HL-60 (cell line): ENCODE measurements at regions not wholly inside any gene's neighbourhood (a gene's known extent, or its start where the extent isn't known, plus 50 kb on each side); places are given as distances from the start of the nearest gene placed in this dataset.
A peak's percentile ranks its signal among the peaks of the same experiment; 100 is the strongest.

Experiments used
- DNase-seq, 2 experiments: peaks; one replicate each; pipeline ENCODE4 v3.0.0-alpha.2; 2010 to 2020; ENCODE audit warnings: low read depth in 1 of 2, low spot score in 1 of 2
- H3K27ac ChIP-seq: fragments of 250-450 bp; sonication (Bioruptor Pico); replicated peaks from 2 replicates; pipeline ENCODE4 v1.5.1; 2020; ENCODE audit warnings: mild to moderate bottlenecking, moderate library complexity
- H3K27me3 ChIP-seq: fragments of 250-450 bp; sonication (Bioruptor Pico); 2 replicates; pipeline ENCODE4 v1.5.1; 2021; ENCODE audit warnings: mild to moderate bottlenecking, moderate library complexity; ENCODE audit not compliant: insufficient read depth, poor library complexity, severe bottlenecking
- H3K4me3 ChIP-seq: replicated peaks from 2 replicates; pipeline ENCODE4 v1.5.1; 2011; ENCODE audit warnings: mild to moderate bottlenecking, control low read depth, low read length; ENCODE audit not compliant: insufficient read depth
- GABPA ChIP-seq: IDR thresholded peaks from 2 replicates; pipeline ENCODE4 v1.6.1; 2012; ENCODE audit warnings: low read depth
- POLR2AphosphoS5 ChIP-seq: IDR thresholded peaks from 2 replicates; pipeline ENCODE4 v1.6.1; 2012; ENCODE audit warnings: low read depth
- SPI1 ChIP-seq: IDR thresholded peaks from 2 replicates; pipeline ENCODE4 v1.6.1; 2012; ENCODE audit warnings: low read depth, mild to moderate bottlenecking, borderline replicate concordance
- TF ChIP-seq, protein P1 (sequence below): IDR thresholded peaks from one replicate; pipeline ENCODE4 v1.5.1; 2011; ENCODE audit warnings: low read length, control low read depth, inconsistent platforms; ENCODE audit not compliant: insufficient read depth
- TF ChIP-seq, protein P2 (sequence below): IDR thresholded peaks from 2 replicates; pipeline ENCODE4 v1.6.1; 2012; ENCODE audit warnings: low read depth; ENCODE audit not compliant: insufficient replicate concordance

DNA sequence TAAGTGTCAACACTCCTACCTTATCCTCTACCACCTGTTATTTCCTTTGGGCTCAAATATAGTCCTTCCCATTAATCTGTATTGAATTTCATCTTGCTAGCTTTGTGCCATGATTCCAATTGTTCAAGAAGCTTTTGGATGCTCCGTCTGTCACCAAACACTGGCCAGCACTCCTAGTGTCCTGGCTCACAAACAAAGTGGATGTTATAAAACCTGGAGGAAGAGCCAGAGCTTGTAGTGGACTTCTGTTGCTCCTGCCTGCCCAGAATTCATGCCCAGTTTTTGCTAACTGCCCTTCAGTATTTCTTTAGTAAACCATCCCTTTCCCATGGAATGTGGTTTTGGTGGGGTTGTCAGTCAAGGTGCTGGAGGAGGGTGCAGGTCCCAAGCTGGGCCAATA lies 77.2 kb upstream of the HS3ST2 start:
- Histone ChIP-seq H3K27ac (no peak overlapping the region), H3K4me3 (no peak overlapping the region), H3K27me3 (no peaks in the 10 kb centered on the region)
- TF ChIP-seq SPI1 (no peak), POLR2AphosphoS5 (no peak), GABPA (no peak)
- TF ChIP-seq, protein P1, sequence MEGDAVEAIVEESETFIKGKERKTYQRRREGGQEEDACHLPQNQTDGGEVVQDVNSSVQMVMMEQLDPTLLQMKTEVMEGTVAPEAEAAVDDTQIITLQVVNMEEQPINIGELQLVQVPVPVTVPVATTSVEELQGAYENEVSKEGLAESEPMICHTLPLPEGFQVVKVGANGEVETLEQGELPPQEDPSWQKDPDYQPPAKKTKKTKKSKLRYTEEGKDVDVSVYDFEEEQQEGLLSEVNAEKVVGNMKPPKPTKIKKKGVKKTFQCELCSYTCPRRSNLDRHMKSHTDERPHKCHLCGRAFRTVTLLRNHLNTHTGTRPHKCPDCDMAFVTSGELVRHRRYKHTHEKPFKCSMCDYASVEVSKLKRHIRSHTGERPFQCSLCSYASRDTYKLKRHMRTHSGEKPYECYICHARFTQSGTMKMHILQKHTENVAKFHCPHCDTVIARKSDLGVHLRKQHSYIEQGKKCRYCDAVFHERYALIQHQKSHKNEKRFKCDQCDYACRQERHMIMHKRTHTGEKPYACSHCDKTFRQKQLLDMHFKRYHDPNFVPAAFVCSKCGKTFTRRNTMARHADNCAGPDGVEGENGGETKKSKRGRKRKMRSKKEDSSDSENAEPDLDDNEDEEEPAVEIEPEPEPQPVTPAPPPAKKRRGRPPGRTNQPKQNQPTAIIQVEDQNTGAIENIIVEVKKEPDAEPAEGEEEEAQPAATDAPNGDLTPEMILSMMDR, result no peak
- TF ChIP-seq, protein P2, sequence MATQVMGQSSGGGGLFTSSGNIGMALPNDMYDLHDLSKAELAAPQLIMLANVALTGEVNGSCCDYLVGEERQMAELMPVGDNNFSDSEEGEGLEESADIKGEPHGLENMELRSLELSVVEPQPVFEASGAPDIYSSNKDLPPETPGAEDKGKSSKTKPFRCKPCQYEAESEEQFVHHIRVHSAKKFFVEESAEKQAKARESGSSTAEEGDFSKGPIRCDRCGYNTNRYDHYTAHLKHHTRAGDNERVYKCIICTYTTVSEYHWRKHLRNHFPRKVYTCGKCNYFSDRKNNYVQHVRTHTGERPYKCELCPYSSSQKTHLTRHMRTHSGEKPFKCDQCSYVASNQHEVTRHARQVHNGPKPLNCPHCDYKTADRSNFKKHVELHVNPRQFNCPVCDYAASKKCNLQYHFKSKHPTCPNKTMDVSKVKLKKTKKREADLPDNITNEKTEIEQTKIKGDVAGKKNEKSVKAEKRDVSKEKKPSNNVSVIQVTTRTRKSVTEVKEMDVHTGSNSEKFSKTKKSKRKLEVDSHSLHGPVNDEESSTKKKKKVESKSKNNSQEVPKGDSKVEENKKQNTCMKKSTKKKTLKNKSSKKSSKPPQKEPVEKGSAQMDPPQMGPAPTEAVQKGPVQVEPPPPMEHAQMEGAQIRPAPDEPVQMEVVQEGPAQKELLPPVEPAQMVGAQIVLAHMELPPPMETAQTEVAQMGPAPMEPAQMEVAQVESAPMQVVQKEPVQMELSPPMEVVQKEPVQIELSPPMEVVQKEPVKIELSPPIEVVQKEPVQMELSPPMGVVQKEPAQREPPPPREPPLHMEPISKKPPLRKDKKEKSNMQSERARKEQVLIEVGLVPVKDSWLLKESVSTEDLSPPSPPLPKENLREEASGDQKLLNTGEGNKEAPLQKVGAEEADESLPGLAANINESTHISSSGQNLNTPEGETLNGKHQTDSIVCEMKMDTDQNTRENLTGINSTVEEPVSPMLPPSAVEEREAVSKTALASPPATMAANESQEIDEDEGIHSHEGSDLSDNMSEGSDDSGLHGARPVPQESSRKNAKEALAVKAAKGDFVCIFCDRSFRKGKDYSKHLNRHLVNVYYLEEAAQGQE, result no peak
- DNase-seq, result no peak

DNA sequence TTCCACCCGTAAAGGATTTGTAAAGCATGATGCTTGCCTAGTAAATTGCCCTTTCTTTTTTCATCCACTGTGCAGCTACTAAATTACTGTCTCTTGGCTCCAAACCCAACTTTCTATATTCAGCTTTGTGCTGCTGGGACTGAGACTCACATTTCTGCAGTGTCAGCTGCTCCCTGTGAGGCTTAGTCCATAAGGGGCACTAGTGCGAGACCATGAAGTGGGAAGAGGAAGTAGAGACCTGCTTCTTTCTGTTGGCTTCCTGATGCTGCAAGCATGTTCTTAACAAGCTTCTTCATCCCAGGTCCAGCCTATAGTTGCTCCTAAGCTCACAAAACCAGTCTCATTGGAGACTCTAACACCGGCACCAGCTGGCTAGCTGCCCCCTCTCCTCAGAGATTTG lies 74.9 kb upstream of the HS3ST2 start:
- no peak overlapping the region for H3K27ac ChIP-seq
- no peaks in the 10 kb centered on the region for H3K27me3 ChIP-seq
- H3K4me3 ChIP-seq, result no peak overlapping the region
- TF ChIP-seq POLR2AphosphoS5, result no peak
- TF ChIP-seq, protein P2, result peak; percentile 32
- peak; percentile 28; the same call in 1 of the 2 replicates for TF ChIP-seq SPI1
- peak; percentile 16 to 59 for DNase-seq

- Histone ChIP-seq H3K27ac (no peak overlapping the region), H3K4me3 (no peak overlapping the region)
- TF ChIP-seq, protein P1, result no peak
- TF ChIP-seq POLR2AphosphoS5 (no peak), GABPA (no peak), SPI1 (peak; percentile 27; the same call in 1 of the 2 replicates)
- TF ChIP-seq, protein P2, result no peak
These were observed 70.6 kb upstream of the HS3ST2 start for GRCh38 chr16:22743401-22743800.

More at GRCh38 chr16:22743401-22743800, 70.6 kb upstream of the HS3ST2 start:
- no peaks in the 10 kb centered on the region for H3K27me3 ChIP-seq
- DNase-seq, result peak in 1 of 2 experiments; percentile 30
